GM23338 (cell line): ENCODE measurements at regions not wholly inside any gene's neighbourhood (a gene's known extent, or its start where the extent isn't known, plus 50 kb on each side); places are given as distances from the start of the nearest gene placed in this dataset.

ENCODE experiments used
- ATAC-seq: fragments of 200-7000 bp; cut with Tn5 transposase; 3 replicates; pipeline ENCODE4 v1.9.1; 2020
- DNase-seq: peaks from one replicate; pipeline ENCODE4 v3.0.0-alpha.2; 2015; ENCODE audit warnings: low spot score
- H2AFZ ChIP-seq: fragments of 200-600 bp; sonication (generic); 2 replicates; pipeline ENCODE4 v1.8.0; 2016; ENCODE audit warnings: antibody characterized with exemption, mild to moderate bottlenecking, moderate library complexity
- H3F3A ChIP-seq: fragments of 200-600 bp; sonication (generic); replicated peaks from 2 replicates; pipeline ENCODE4 v1.8.0; 2017; ENCODE audit warnings: antibody characterized with exemption, mixed run types, low read depth
- H3K27ac ChIP-seq: fragments of 200-600 bp; sonication (generic); 2 replicates; pipeline ENCODE4 v1.6.1; 2016; ENCODE audit warnings: low read depth
- H3K27me3 ChIP-seq: fragments of 200-600 bp; sonication (generic); 2 replicates; pipeline ENCODE4 v1.8.0; 2016; ENCODE audit warnings: mild to moderate bottlenecking, mixed run types, moderate library complexity; ENCODE audit not compliant: insufficient read depth
- H3K36me3 ChIP-seq: fragments of 200-600 bp; sonication (generic); 2 replicates; pipeline ENCODE4 v1.8.0; 2016; ENCODE audit warnings: mild to moderate bottlenecking; ENCODE audit not compliant: insufficient read depth
- H3K4me1 ChIP-seq: fragments of 200-600 bp; sonication (generic); 2 replicates; pipeline ENCODE4 v1.8.0; 2016; ENCODE audit warnings: mild to moderate bottlenecking, moderate library complexity; ENCODE audit not compliant: insufficient read depth
- H3K4me2 ChIP-seq: fragments of 200-600 bp; sonication (generic); 2 replicates; pipeline ENCODE4 v1.7.1; 2017; ENCODE audit warnings: mixed run types
- H3K4me3 ChIP-seq: fragments of 200-600 bp; sonication (generic); 2 replicates; pipeline ENCODE4 v1.6.1; 2016; ENCODE audit warnings: mixed run types
- H3K79me2 ChIP-seq: fragments of 200-600 bp; sonication (generic); replicated peaks from 2 replicates; pipeline ENCODE4 v1.8.0; 2017; ENCODE audit warnings: mild to moderate bottlenecking; ENCODE audit not compliant: insufficient read depth
- H3K9me2 ChIP-seq: fragments of 200-600 bp; sonication (generic); 2 replicates; pipeline ENCODE4 v1.8.0; 2017; ENCODE audit not compliant: insufficient read depth
- H4K20me1 ChIP-seq: fragments of 200-600 bp; sonication (generic); replicated peaks from 2 replicates; pipeline ENCODE4 v1.8.0; 2017; ENCODE audit warnings: mild to moderate bottlenecking; ENCODE audit not compliant: insufficient read depth
- H3K27ac Mint-ChIP-seq: 2 replicates; pipeline ENCODE4 v1.8.0; 2020; ENCODE audit warnings: inconsistent platforms, mild to moderate bottlenecking, moderate library complexity, mixed read lengths
- H3K27me3 Mint-ChIP-seq: 3 replicates; pipeline ENCODE4 v1.8.0; 2022; ENCODE audit warnings: low read depth, mild to moderate bottlenecking, moderate library complexity, mixed read lengths, inconsistent platforms; ENCODE audit not compliant: insufficient read depth, poor library complexity
- H3K36me3 Mint-ChIP-seq: 3 replicates; pipeline ENCODE4 v1.8.0; 2021; ENCODE audit warnings: low read depth, mild to moderate bottlenecking, inconsistent platforms, moderate library complexity, mixed read lengths
- H3K4me1 Mint-ChIP-seq: 3 replicates; pipeline ENCODE4 v1.8.0; 2020; ENCODE audit warnings: mild to moderate bottlenecking, inconsistent platforms, mixed read lengths
- H3K4me3 Mint-ChIP-seq: 3 replicates; pipeline ENCODE4 v1.8.0; 2021; ENCODE audit warnings: moderate library complexity, mild to moderate bottlenecking, inconsistent platforms, mixed read lengths
- H3K9me3 Mint-ChIP-seq: 3 replicates; pipeline ENCODE4 v1.8.0; 2020; ENCODE audit warnings: moderate library complexity, mild to moderate bottlenecking, inconsistent platforms, mixed read lengths
- EZH2phosphoT487 ChIP-seq: fragments of 200-600 bp; sonication (generic); IDR thresholded peaks from one replicate; pipeline ENCODE4 v1.8.1; 2018; ENCODE audit warnings: antibody characterized with exemption; ENCODE audit not compliant: unreplicated experiment
- STAT1 ChIP-seq: IDR thresholded peaks from one replicate; pipeline ENCODE4 v1.6.1; 2016; ENCODE audit warnings: antibody characterized with exemption; ENCODE audit not compliant: unreplicated experiment
- ZNF331 ChIP-seq: fragments of 250-450 bp; sonication (Bioruptor Pico); IDR thresholded peaks from 2 replicates; pipeline ENCODE4 v1.5.0; 2020; ENCODE audit warnings: low read depth, mild to moderate bottlenecking, moderate library complexity
- TF ChIP-seq, protein P1 (sequence below): fragments of 250-450 bp; sonication (Bioruptor Pico); IDR thresholded peaks from 2 replicates; pipeline ENCODE4 v1.5.0; 2020; ENCODE audit warnings: mild to moderate bottlenecking, moderate library complexity
- TF ChIP-seq, protein P2 (sequence below), 2 experiments: fragments of 200-600 bp in 1 of 2; sonication (generic) in 1 of 2; conservative IDR thresholded peaks; 2 replicates each; pipeline versions ENCODE4 v1.5.1 to v1.6.1; 2016 to 2017; ENCODE audit warnings: antibody characterized with exemption in 2 of 2, low read depth in 2 of 2, mild to moderate bottlenecking in 2 of 2, moderate library complexity in 1 of 2
- TF ChIP-seq, protein P3 (sequence below): IDR thresholded peaks from 2 replicates; pipeline ENCODE4 v1.6.1; 2016; ENCODE audit warnings: antibody characterized with exemption
- TF ChIP-seq, protein P4 (sequence below): IDR thresholded peaks from one replicate; pipeline ENCODE4 v1.6.1; 2018; ENCODE audit warnings: antibody characterized with exemption; ENCODE audit not compliant: unreplicated experiment

DNA sequence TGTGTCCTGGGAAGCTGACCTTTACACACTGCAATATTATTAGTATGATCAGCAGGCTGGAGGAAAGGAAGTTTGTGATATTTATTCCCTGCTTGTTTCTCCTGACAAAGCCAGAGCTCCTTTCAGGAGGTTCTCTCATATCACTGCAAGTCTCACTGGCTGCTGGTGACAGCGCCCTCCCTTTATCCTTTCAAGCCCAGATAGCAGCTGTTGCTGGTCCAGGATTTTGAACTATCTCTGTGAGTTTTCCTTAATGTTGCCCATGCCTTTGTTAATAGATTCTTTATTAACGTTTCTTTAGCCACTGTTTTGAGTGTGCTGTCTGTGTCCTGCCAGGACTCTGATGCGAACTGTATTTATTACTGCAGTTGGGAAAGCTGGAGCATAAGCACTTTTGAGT lies 518.7 kb downstream of the C4orf33 start (continued):
- TF ChIP-seq, protein P1, sequence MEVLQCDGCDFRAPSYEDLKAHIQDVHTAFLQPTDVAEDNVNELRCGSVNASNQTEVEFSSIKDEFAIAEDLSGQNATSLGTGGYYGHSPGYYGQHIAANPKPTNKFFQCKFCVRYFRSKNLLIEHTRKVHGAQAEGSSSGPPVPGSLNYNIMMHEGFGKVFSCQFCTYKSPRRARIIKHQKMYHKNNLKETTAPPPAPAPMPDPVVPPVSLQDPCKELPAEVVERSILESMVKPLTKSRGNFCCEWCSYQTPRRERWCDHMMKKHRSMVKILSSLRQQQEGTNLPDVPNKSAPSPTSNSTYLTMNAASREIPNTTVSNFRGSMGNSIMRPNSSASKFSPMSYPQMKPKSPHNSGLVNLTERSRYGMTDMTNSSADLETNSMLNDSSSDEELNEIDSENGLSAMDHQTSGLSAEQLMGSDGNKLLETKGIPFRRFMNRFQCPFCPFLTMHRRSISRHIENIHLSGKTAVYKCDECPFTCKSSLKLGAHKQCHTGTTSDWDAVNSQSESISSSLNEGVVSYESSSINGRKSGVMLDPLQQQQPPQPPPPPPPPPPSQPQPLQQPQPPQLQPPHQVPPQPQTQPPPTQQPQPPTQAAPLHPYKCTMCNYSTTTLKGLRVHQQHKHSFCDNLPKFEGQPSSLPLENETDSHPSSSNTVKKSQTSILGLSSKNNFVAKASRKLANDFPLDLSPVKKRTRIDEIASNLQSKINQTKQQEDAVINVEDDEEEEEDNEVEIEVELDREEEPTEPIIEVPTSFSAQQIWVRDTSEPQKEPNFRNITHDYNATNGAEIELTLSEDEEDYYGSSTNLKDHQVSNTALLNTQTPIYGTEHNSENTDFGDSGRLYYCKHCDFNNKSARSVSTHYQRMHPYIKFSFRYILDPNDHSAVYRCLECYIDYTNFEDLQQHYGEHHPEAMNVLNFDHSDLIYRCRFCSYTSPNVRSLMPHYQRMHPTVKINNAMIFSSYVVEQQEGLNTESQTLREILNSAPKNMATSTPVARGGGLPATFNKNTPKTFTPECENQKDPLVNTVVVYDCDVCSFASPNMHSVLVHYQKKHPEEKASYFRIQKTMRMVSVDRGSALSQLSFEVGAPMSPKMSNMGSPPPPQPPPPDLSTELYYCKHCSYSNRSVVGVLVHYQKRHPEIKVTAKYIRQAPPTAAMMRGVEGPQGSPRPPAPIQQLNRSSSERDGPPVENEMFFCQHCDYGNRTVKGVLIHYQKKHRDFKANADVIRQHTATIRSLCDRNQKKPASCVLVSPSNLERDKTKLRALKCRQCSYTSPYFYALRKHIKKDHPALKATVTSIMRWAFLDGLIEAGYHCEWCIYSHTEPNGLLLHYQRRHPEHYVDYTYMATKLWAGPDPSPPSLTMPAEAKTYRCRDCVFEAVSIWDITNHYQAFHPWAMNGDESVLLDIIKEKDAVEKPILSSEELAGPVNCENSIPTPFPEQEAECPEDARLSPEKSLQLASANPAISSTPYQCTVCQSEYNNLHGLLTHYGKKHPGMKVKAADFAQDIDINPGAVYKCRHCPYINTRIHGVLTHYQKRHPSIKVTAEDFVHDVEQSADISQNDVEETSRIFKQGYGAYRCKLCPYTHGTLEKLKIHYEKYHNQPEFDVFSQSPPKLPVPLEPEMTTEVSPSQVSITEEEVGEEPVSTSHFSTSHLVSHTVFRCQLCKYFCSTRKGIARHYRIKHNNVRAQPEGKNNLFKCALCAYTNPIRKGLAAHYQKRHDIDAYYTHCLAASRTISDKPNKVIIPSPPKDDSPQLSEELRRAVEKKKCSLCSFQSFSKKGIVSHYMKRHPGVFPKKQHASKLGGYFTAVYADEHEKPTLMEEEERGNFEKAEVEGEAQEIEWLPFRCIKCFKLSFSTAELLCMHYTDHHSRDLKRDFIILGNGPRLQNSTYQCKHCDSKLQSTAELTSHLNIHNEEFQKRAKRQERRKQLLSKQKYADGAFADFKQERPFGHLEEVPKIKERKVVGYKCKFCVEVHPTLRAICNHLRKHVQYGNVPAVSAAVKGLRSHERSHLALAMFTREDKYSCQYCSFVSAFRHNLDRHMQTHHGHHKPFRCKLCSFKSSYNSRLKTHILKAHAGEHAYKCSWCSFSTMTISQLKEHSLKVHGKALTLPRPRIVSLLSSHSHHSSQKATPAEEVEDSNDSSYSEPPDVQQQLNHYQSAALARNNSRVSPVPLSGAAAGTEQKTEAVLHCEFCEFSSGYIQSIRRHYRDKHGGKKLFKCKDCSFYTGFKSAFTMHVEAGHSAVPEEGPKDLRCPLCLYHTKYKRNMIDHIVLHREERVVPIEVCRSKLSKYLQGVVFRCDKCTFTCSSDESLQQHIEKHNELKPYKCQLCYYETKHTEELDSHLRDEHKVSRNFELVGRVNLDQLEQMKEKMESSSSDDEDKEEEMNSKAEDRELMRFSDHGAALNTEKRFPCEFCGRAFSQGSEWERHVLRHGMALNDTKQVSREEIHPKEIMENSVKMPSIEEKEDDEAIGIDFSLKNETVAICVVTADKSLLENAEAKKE = no peak
- TF ChIP-seq ZNF331 (CRISPR knock-in tag) (no peak), STAT1 (no peak), EZH2phosphoT487 (no peak)
- TF ChIP-seq, protein P2, sequence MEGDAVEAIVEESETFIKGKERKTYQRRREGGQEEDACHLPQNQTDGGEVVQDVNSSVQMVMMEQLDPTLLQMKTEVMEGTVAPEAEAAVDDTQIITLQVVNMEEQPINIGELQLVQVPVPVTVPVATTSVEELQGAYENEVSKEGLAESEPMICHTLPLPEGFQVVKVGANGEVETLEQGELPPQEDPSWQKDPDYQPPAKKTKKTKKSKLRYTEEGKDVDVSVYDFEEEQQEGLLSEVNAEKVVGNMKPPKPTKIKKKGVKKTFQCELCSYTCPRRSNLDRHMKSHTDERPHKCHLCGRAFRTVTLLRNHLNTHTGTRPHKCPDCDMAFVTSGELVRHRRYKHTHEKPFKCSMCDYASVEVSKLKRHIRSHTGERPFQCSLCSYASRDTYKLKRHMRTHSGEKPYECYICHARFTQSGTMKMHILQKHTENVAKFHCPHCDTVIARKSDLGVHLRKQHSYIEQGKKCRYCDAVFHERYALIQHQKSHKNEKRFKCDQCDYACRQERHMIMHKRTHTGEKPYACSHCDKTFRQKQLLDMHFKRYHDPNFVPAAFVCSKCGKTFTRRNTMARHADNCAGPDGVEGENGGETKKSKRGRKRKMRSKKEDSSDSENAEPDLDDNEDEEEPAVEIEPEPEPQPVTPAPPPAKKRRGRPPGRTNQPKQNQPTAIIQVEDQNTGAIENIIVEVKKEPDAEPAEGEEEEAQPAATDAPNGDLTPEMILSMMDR (conservative IDR thresholded peaks at IDR 0.05; ENCODE audit: low read depth in 2 of 2) = no peak

DNA sequence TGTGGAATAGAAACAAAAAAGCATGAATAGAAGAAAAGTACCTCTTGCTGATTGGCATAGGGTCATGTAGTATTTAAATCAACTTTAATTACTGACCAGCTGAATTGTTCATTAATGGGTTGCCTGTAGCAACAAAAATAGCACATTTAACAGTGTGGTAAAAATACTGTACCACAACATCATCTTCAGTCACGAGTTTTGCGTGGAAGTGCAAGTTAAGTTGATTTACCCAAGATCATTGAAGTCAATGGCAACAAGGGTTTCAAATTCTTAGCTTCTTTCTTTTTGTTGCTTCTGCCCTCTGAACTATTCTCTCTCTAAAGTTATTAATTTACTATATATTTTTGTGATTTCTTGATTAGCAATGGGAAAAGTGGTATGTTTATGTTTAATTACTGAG lies 526.6 kb downstream of the C4orf33 start:
- no peak overlapping the region for H3K4me3 ChIP-seq
- H2AFZ ChIP-seq = no peak overlapping the region
- Mint-ChIP-seq H3K36me3 (no peaks in the 10 kb centered on the region), H3K27me3 (no peaks in the 10 kb centered on the region), H3K27ac (no peak overlapping the region), H3K9me3 (no peaks in the 10 kb centered on the region), H3K4me1 (no peaks in the 10 kb centered on the region), H3K4me3 (no peak overlapping the region)
- no peaks in the 10 kb centered on the region for H3K36me3 ChIP-seq
- TF ChIP-seq, protein P3, sequence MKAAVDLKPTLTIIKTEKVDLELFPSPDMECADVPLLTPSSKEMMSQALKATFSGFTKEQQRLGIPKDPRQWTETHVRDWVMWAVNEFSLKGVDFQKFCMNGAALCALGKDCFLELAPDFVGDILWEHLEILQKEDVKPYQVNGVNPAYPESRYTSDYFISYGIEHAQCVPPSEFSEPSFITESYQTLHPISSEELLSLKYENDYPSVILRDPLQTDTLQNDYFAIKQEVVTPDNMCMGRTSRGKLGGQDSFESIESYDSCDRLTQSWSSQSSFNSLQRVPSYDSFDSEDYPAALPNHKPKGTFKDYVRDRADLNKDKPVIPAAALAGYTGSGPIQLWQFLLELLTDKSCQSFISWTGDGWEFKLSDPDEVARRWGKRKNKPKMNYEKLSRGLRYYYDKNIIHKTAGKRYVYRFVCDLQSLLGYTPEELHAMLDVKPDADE = no peak
- TF ChIP-seq, protein P4, sequence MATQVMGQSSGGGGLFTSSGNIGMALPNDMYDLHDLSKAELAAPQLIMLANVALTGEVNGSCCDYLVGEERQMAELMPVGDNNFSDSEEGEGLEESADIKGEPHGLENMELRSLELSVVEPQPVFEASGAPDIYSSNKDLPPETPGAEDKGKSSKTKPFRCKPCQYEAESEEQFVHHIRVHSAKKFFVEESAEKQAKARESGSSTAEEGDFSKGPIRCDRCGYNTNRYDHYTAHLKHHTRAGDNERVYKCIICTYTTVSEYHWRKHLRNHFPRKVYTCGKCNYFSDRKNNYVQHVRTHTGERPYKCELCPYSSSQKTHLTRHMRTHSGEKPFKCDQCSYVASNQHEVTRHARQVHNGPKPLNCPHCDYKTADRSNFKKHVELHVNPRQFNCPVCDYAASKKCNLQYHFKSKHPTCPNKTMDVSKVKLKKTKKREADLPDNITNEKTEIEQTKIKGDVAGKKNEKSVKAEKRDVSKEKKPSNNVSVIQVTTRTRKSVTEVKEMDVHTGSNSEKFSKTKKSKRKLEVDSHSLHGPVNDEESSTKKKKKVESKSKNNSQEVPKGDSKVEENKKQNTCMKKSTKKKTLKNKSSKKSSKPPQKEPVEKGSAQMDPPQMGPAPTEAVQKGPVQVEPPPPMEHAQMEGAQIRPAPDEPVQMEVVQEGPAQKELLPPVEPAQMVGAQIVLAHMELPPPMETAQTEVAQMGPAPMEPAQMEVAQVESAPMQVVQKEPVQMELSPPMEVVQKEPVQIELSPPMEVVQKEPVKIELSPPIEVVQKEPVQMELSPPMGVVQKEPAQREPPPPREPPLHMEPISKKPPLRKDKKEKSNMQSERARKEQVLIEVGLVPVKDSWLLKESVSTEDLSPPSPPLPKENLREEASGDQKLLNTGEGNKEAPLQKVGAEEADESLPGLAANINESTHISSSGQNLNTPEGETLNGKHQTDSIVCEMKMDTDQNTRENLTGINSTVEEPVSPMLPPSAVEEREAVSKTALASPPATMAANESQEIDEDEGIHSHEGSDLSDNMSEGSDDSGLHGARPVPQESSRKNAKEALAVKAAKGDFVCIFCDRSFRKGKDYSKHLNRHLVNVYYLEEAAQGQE = no peak
- H3K27me3 ChIP-seq = no peaks in the 10 kb centered on the region
- no peak for ATAC-seq
- no peaks in the 10 kb centered on the region for H4K20me1 ChIP-seq
- H3K4me1 ChIP-seq = no peaks in the 10 kb centered on the region
- peaks cover 9% of the 10 kb centered on the region; the same call in 1 of the 2 replicates for H3K9me2 ChIP-seq
- no peak for DNase-seq
- H3F3A ChIP-seq = no peaks in the 10 kb centered on the region
- no peak overlapping the region for H3K4me2 ChIP-seq
- no peaks in the 10 kb centered on the region for H3K79me2 ChIP-seq
- H3K27ac ChIP-seq = no peak overlapping the region
